CD4-positive, alpha-beta T cell (primary cell): ENCODE measurements at regions not wholly inside any gene's neighbourhood (a gene's known extent, or its start where the extent isn't known, plus 50 kb on each side); places are given as distances from the start of the nearest gene placed in this dataset.

Experiments
- ATAC-seq: fragments of 200-7000 bp; cut with Tn5 transposase; one replicate; pipeline ENCODE4 v1.10.0; 2022; ENCODE audit warnings: mild to moderate bottlenecking; ENCODE audit not compliant: poor library complexity
- CTCF ChIA-PET: fragments of 350-600 bp; sonication (Branson Sonifier 250); formaldehyde crosslinking; loops from one replicate; lab custom pipeline; 2021; ENCODE audit warnings: antibody characterized with exemption, inconsistent platforms; lab: Charles Lee
- POLR2A ChIA-PET: fragments of 350-600 bp; sonication (Branson Sonifier 250); formaldehyde crosslinking; loops from one replicate; lab custom pipeline; 2021; ENCODE audit warnings: antibody characterized with exemption, inconsistent platforms; lab: Charles Lee
- DNase-seq, 14 experiments: peaks; one replicate each; pipeline ENCODE4 v3.0.0-alpha.2; 2013 to 2020; ENCODE audit warnings: mixed read lengths in 2 of 14
- H3K27ac ChIP-seq, 2 donors: one replicate each; pipeline versions ENCODE4 v1.5.1 to v1.7.0; 2013; ENCODE audit warnings: low read length in 2 of 2, low read depth in 1 of 2, mild to moderate bottlenecking in 1 of 2
- H3K27me3 ChIP-seq, 2 experiments: 1 replicate in 1 of 2; 2 replicates in 1 of 2; pipeline versions ENCODE4 v1.6.1 to v1.7.0; 2013; ENCODE audit warnings: low read length in 2 of 2, control low read depth in 1 of 2, mild to moderate bottlenecking in 1 of 2, moderate library complexity in 1 of 2; ENCODE audit not compliant: insufficient read depth in 2 of 2, control insufficient read depth in 1 of 2
- H3K36me3 ChIP-seq: one replicate; pipeline ENCODE4 v1.6.1; 2013; ENCODE audit warnings: low read length, control low read depth; ENCODE audit not compliant: insufficient read depth
- H3K4me1 ChIP-seq: one replicate; pipeline ENCODE4 v1.6.1; 2013; ENCODE audit warnings: low read length, control low read depth; ENCODE audit not compliant: insufficient read depth
- H3K4me3 ChIP-seq: one replicate; pipeline ENCODE4 v1.5.1; 2013; ENCODE audit warnings: mild to moderate bottlenecking, low read length, moderate library complexity
- H3K9me3 ChIP-seq, 2 experiments: 1 replicate in 1 of 2; 2 replicates in 1 of 2; pipeline versions ENCODE4 v1.6.1 to v1.7.0; 2013; ENCODE audit warnings: low read length in 2 of 2, mild to moderate bottlenecking in 2 of 2, control low read depth in 1 of 2, moderate library complexity in 1 of 2; ENCODE audit not compliant: control insufficient read depth in 1 of 2, insufficient read depth in 1 of 2
- H3K27ac Mint-ChIP-seq: one replicate; pipeline ENCODE4 v1.8.0; 2020; ENCODE audit warnings: mixed read lengths
- H3K27me3 Mint-ChIP-seq: one replicate; pipeline ENCODE4 v1.8.0; 2021; ENCODE audit warnings: mixed read lengths
- H3K36me3 Mint-ChIP-seq: one replicate; pipeline ENCODE4 v1.8.0; 2021; ENCODE audit warnings: low read depth, mixed read lengths
- H3K4me1 Mint-ChIP-seq: one replicate; pipeline ENCODE4 v1.8.0; 2021; ENCODE audit warnings: low read depth, mixed read lengths
- H3K4me3 Mint-ChIP-seq: one replicate; pipeline ENCODE4 v1.8.0; 2020; ENCODE audit warnings: mild to moderate bottlenecking, mixed read lengths
- H3K9me3 Mint-ChIP-seq: one replicate; pipeline ENCODE4 v1.8.0; 2020; ENCODE audit warnings: mixed read lengths
- intact Hi-C, 2 experiments: fragments of 100-400 bp; cut with DNase I in 1 of 2; cut with micrococcal nuclease in 1 of 2; formaldehyde crosslinking; loops; one replicate each; pipeline versions ENCODE4 v1.15.1 to v1.9.0; 2023 to 2025; cut with DNase I, micrococcal nuclease
- TF ChIP-seq, protein P1 (sequence below): fragments of 200-600 bp; IDR thresholded peaks from one replicate; pipeline ENCODE4 v1.8.0; 2022; ENCODE audit warnings: antibody characterized with exemption, mild to moderate bottlenecking

DNA sequence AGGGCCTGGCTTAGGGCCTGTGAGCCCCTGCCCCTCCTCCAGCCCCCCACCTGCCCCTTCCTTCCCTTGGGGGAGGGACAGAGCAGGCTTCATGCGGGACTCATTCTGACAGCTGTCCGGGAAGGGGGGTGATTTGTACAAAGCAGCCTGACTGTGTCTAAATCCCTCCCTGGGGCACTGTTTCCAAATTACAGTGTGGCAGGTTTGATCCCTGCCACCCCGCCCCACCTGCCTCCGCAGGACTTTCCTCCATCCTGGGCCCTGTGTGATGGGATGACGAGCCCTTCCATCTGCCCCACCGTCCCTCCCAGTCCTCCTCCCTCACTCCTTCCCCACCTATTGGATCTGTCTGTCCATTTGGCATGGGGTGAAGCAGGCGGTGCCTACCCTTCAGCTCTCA is 363.9 kb downstream of the BCL11B start:
- no peaks in the 10 kb centered on the region for H3K36me3 ChIP-seq
- no peaks in the 10 kb centered on the region for H3K9me3 ChIP-seq
- H3K27ac Mint-ChIP-seq, result no peak overlapping the region
- ATAC-seq (no peak), DNase-seq (no peak)
- H3K27ac ChIP-seq, result no peak overlapping the region
- ChIA-PET POLR2A (no interaction called here), CTCF (no interaction called here)
- intact Hi-C loops, result no loop called here
- H3K27me3 ChIP-seq, result no peaks in the 10 kb centered on the region
- H3K36me3 Mint-ChIP-seq, result no peaks in the 10 kb centered on the region
- H3K4me3 ChIP-seq, result no peak overlapping the region
- H3K27me3 Mint-ChIP-seq, result no peaks in the 10 kb centered on the region
- H3K4me1 Mint-ChIP-seq, result peaks cover 22% of the 10 kb centered on the region
- peaks cover 8% of the 10 kb centered on the region for H3K4me1 ChIP-seq
- TF ChIP-seq, protein P1, sequence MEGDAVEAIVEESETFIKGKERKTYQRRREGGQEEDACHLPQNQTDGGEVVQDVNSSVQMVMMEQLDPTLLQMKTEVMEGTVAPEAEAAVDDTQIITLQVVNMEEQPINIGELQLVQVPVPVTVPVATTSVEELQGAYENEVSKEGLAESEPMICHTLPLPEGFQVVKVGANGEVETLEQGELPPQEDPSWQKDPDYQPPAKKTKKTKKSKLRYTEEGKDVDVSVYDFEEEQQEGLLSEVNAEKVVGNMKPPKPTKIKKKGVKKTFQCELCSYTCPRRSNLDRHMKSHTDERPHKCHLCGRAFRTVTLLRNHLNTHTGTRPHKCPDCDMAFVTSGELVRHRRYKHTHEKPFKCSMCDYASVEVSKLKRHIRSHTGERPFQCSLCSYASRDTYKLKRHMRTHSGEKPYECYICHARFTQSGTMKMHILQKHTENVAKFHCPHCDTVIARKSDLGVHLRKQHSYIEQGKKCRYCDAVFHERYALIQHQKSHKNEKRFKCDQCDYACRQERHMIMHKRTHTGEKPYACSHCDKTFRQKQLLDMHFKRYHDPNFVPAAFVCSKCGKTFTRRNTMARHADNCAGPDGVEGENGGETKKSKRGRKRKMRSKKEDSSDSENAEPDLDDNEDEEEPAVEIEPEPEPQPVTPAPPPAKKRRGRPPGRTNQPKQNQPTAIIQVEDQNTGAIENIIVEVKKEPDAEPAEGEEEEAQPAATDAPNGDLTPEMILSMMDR, result no peak
- H3K9me3 Mint-ChIP-seq, result no peaks in the 10 kb centered on the region
- H3K4me3 Mint-ChIP-seq, result no peak overlapping the region

DNA sequence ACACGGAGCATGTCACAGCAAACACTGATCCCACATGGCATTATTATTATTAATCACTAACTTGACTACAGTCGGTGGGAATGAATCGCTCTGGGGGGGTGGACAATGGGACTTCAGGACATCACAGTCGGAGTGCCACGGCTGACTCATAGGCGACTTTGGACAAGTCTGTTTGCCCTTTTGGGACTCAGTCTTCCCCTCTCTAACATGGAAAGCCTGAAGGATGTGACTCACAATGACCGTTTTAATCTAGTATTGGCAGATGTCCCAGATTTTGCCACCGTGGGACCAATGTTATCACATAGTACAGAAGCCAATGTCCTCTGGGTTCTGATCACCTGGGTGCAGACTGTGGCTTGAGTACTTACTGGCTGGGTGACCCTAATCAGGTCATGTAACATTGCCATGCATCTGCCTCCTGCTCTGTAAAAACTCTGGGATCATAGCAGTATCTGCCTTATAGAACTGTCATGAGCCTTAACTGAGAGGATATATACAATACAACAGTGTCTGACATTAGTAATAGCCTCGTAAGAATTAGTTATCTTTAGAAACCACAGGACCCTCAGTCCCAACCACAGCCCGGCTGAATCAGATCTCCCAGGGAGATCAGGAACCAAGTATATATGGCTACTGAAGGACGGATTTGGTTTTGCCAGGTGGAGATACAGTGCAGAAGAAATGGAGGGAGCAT is 362.6 kb downstream of the BCL11B start:
- Mint-ChIP-seq H3K36me3 (no peaks in the 10 kb centered on the region), H3K9me3 (no peaks in the 10 kb centered on the region), H3K4me3 (no peak overlapping the region), H3K27me3 (no peaks in the 10 kb centered on the region), H3K27ac (no peak overlapping the region), H3K4me1 (peaks cover 31% of the 10 kb centered on the region)
- TF ChIP-seq, protein P1, result no peak
- intact Hi-C loops, result no loop called here
- H3K9me3 ChIP-seq, result no peaks in the 10 kb centered on the region
- no peak overlapping the region for H3K27ac ChIP-seq
- ChIA-PET CTCF (no interaction called here), POLR2A (no interaction called here)
- no peaks in the 10 kb centered on the region for H3K27me3 ChIP-seq
- ATAC-seq (no peak), DNase-seq (no peak)
- peaks cover 12% of the 10 kb centered on the region for H3K4me1 ChIP-seq
- no peak overlapping the region for H3K4me3 ChIP-seq
- no peaks in the 10 kb centered on the region for H3K36me3 ChIP-seq

DNA sequence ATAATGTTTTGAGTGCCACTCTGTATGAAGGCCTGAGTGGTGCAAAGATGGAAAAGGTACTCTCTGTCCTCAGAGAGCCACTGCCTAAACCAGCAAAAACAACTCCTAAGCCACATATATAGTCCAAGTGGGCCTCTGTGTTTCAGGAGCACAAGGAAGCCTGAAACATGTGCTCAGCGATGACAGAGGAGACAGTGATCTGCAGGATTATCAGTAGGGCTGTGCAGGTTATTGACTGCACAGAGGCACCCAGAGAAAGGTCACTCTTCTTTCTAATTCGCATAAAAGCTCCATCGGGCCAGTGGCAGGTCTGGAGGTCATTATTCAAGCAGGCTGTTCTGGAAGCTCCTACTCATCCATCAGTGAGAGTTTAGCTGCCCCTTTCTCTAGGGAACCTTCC is 361.9 kb downstream of the BCL11B start:
- H3K4me3 ChIP-seq, result no peak overlapping the region
- no peaks in the 10 kb centered on the region for H3K9me3 Mint-ChIP-seq
- no peak overlapping the region for H3K4me3 Mint-ChIP-seq
- H3K4me1 Mint-ChIP-seq, result peaks cover 31% of the 10 kb centered on the region
- ChIA-PET POLR2A (interaction anchor here (0.7 kb wide), 1 partner anchor 356 kb away, joined by 3 read pairs; no protein-coding TSS in a partner anchor), CTCF (no interaction called here)
- no peaks in the 10 kb centered on the region for H3K9me3 ChIP-seq
- H3K36me3 ChIP-seq, result no peaks in the 10 kb centered on the region
- DNase-seq (no peak), ATAC-seq (no peak)
- peaks cover 12% of the 10 kb centered on the region for H3K4me1 ChIP-seq
- H3K27me3 Mint-ChIP-seq, result no peaks in the 10 kb centered on the region
- TF ChIP-seq, protein P1, result no peak
- intact Hi-C loops, result no loop called here
- H3K27ac ChIP-seq, result no peak overlapping the region
- no peak overlapping the region for H3K27ac Mint-ChIP-seq
- H3K36me3 Mint-ChIP-seq, result no peaks in the 10 kb centered on the region
- no peaks in the 10 kb centered on the region for H3K27me3 ChIP-seq
